Mesenteric fat pad (tissue), 1 donor: ENCODE measurements at regions not wholly inside any gene's neighbourhood (a gene's known extent, or its start where the extent isn't known, plus 50 kb on each side); places are given as distances from the start of the nearest gene placed in this dataset.

Experiments used
- DNase-seq: peaks from one replicate; pipeline ENCODE4 v3.0.0-alpha.2; 2020; ENCODE audit warnings: low spot score
- donor health status: DM: yes; HTN: yes; CAD: no.

GRCh38 chr16:64543031-64543430 is 578.8 kb downstream of the CDH11 start:
- DNase-seq, result no peak

- no peak for DNase-seq
Observed at GRCh38 chr16:64542152-64542551, 579.7 kb downstream of the CDH11 start.

- no peak for DNase-seq
Observed at GRCh38 chr16:64541621-64542020, 580.2 kb downstream of the CDH11 start.

- no peak for DNase-seq
Observed at GRCh38 chr16:64540434-64540833, 581.4 kb downstream of the CDH11 start.

- no peak for DNase-seq
Observed at GRCh38 chr16:64539811-64540371, 582.0 kb downstream of the CDH11 start.

GRCh38 chr16:64534180-64534780 is 587.6 kb downstream of the CDH11 start:
- DNase-seq, result no peak

- no peak for DNase-seq
Observed at GRCh38 chr16:64532691-64533090, 589.2 kb downstream of the CDH11 start.

GRCh38 chr16:64532117-64532516 is 589.7 kb downstream of the CDH11 start:
- no peak for DNase-seq

- DNase-seq, result no peak
Observed at GRCh38 chr16:64531401-64531800, 590.5 kb downstream of the CDH11 start.

GRCh38 chr16:64522548-64522947 is 599.3 kb downstream of the CDH11 start:
- no peak for DNase-seq

GRCh38 chr16:64513871-64514270 is 608.0 kb downstream of the CDH11 start:
- no peak for DNase-seq

GRCh38 chr16:64507240-64508024 is 614.4 kb downstream of the CDH11 start:
- DNase-seq, result no peak

- no peak for DNase-seq
Observed at GRCh38 chr16:64499211-64499610, 622.7 kb downstream of the CDH11 start.

GRCh38 chr16:64498363-64498762 is 623.5 kb downstream of the CDH11 start:
- no peak for DNase-seq

GRCh38 chr16:64493709-64494108 is 628.2 kb downstream of the CDH11 start:
- DNase-seq, result no peak

- no peak for DNase-seq
Observed at GRCh38 chr16:64489449-64489848, 632.4 kb downstream of the CDH11 start.

- no peak for DNase-seq
Observed at GRCh38 chr16:64486561-64486960, 635.3 kb downstream of the CDH11 start.

- no peak for DNase-seq
Observed at GRCh38 chr16:64481497-64481896, 640.4 kb downstream of the CDH11 start.

- no peak for DNase-seq
Observed at GRCh38 chr16:64478252-64478906, 643.5 kb downstream of the CDH11 start.

GRCh38 chr16:64475627-64476351 is 646.1 kb downstream of the CDH11 start:
- no peak for DNase-seq

GRCh38 chr16:64470916-64471315 is 650.9 kb downstream of the CDH11 start:
- DNase-seq, result no peak
